Esophagus muscularis mucosa (tissue), 4 donors: ENCODE measurements at regions not wholly inside any gene's neighbourhood (a gene's known extent, or its start where the extent isn't known, plus 50 kb on each side); places are given as distances from the start of the nearest gene placed in this dataset.

Experiments used
- DNase-seq: peaks from one replicate; pipeline ENCODE4 v3.0.0-alpha.2; 2017; ENCODE audit errors: extremely low spot score
- H3K27ac ChIP-seq, 4 donors: fragments of 200-600 bp; sonication (generic); replicated peaks in 1 of 4; 1 replicate in 3 of 4; 2 replicates in 1 of 4; pipeline ENCODE4 v1.5.1; 2016 to 2019; ENCODE audit warnings: mild to moderate bottlenecking in 1 of 4
- H3K27me3 ChIP-seq, 4 donors: fragments of 200-600 bp; sonication (generic); one replicate each; pipeline versions ENCODE4 v1.5.1 to v1.6.0; 2016 to 2019
- H3K36me3 ChIP-seq, 4 donors: fragments of 200-600 bp; sonication (generic); one replicate each; pipeline ENCODE4 v1.5.1; 2016 to 2019
- H3K4me1 ChIP-seq, 4 donors: fragments of 200-600 bp; sonication (generic); one replicate each; pipeline ENCODE4 v1.5.1; 2016 to 2019
- H3K4me3 ChIP-seq, 4 donors: fragments of 200-600 bp; sonication (generic); 1 replicate in 2 of 4; 2 replicates in 2 of 4; pipeline ENCODE4 v1.5.1; 2016 to 2019; ENCODE audit warnings: mild to moderate bottlenecking in 4 of 4, moderate library complexity in 1 of 4
- H3K9me3 ChIP-seq, 4 donors: fragments of 200-600 bp; sonication (generic); 1 replicate in 3 of 4; 2 replicates in 1 of 4; pipeline ENCODE4 v1.5.1; 2016 to 2019
- CTCF ChIP-seq, 3 experiments: fragments of 200-600 bp in 2 of 3; fragments of 450-650 bp in 1 of 3; sonication (generic) in 2 of 3; IDR thresholded peaks; one replicate each; pipeline ENCODE4 v1.5.1; 2017 to 2019; ENCODE audit warnings: antibody characterized with exemption in 3 of 3, mild to moderate bottlenecking in 2 of 3, moderate library complexity in 1 of 3
- EP300 ChIP-seq: sonication (generic); formaldehyde crosslinking; IDR thresholded peaks from one replicate; pipeline ENCODE4 v1.6.1; 2017; ENCODE audit warnings: antibody characterized with exemption
- POLR2A ChIP-seq: fragments of 450-650 bp; IDR thresholded peaks from one replicate; pipeline ENCODE4 v1.6.1; 2017; ENCODE audit warnings: antibody characterized with exemption, moderate library complexity, mild to moderate bottlenecking, low read depth
- POLR2AphosphoS5 ChIP-seq, 2 donors: sonication (generic); formaldehyde crosslinking; IDR thresholded peaks; one replicate each; pipeline ENCODE4 v1.6.1; 2017; ENCODE audit warnings: antibody characterized with exemption in 2 of 2
- WGBS: methylation state at CpG from one replicate; pipeline ENCODE4 v1.1.5; 2018; 5-methylcytosine and 5-hydroxymethylcytosine counted together
- intact Hi-C: fragments of 100-400 bp; cut with DNase I; formaldehyde crosslinking; loops from one replicate; pipeline ENCODE4 v1.15.1; 2023

GRCh38 chr5:52580921-52581320 is 206.8 kb upstream of the ITGA1 start:
- intact Hi-C loops, result no loop called here
- DNase-seq, result no peak
- TF ChIP-seq POLR2A (no peak), CTCF (IDR thresholded peaks at IDR 0.05) (no peak), POLR2AphosphoS5 (IDR thresholded peaks at IDR 0.05) (no peak), EP300 (no peak)

GRCh38 chr5:52582313-52582712 is 205.4 kb upstream of the ITGA1 start:
- no peak overlapping the region for H3K27ac ChIP-seq
- no peak overlapping the region for H3K4me3 ChIP-seq
- H3K36me3 ChIP-seq, result no peaks in the 10 kb centered on the region
- no peak for DNase-seq
- TF ChIP-seq CTCF (IDR thresholded peaks at IDR 0.05), result no peak
- no peak for TF ChIP-seq POLR2A
- TF ChIP-seq POLR2AphosphoS5 (IDR thresholded peaks at IDR 0.05), result no peak
- no peak for TF ChIP-seq EP300
- H3K4me1 ChIP-seq, result no peaks in the 10 kb centered on the region
- intact Hi-C loops, result no loop called here
- H3K9me3 ChIP-seq, result peaks cover 0 to 2% (median 0%) of the 10 kb centered on the region in 4 donors
- peaks cover 0 to 4% (median 0%) of the 10 kb centered on the region in 4 donors for H3K27me3 ChIP-seq
- 61% methylated on average over 3 of the region's 3 CpGs for WGBS

More at GRCh38 chr5:52580921-52581320, 206.8 kb upstream of the ITGA1 start:
- no peak overlapping the region for H3K27ac ChIP-seq
- H3K27me3 ChIP-seq, result peaks cover 0 to 4% (median 0%) of the 10 kb centered on the region in 4 donors
- H3K9me3 ChIP-seq, result peaks cover 0 to 2% (median 0%) of the 10 kb centered on the region in 4 donors
- 69% methylated on average over 2 of the region's 2 CpGs for WGBS
- H3K36me3 ChIP-seq, result no peaks in the 10 kb centered on the region
- no peaks in the 10 kb centered on the region for H3K4me1 ChIP-seq
- H3K4me3 ChIP-seq, result no peak overlapping the region

- Histone ChIP-seq H3K4me3 (no peak overlapping the region), H3K4me1 (no peaks in the 10 kb centered on the region), H3K27me3 (no peaks in the 10 kb centered on the region), H3K27ac (no peak overlapping the region), H3K36me3 (no peaks in the 10 kb centered on the region), H3K9me3 (peaks cover 0 to 2% (median 0%) of the 10 kb centered on the region in 4 donors)
- DNase-seq, result no peak
- intact Hi-C loops, result no loop called here
- no peak for TF ChIP-seq POLR2AphosphoS5 (IDR thresholded peaks at IDR 0.05)
- TF ChIP-seq POLR2A, result no peak
- no peak for TF ChIP-seq EP300
- TF ChIP-seq CTCF (IDR thresholded peaks at IDR 0.05), result no peak
These were observed 200.6 kb upstream of the ITGA1 start for GRCh38 chr5:52587131-52587530.

GRCh38 chr5:52597625-52598024 is 190.1 kb upstream of the ITGA1 start:
- intact Hi-C loops, result no loop called here
- no peak for DNase-seq
- Histone ChIP-seq H3K36me3 (no peaks in the 10 kb centered on the region), H3K9me3 (no peaks in the 10 kb centered on the region), H3K27me3 (no peaks in the 10 kb centered on the region), H3K27ac (no peak overlapping the region), H3K4me3 (no peak overlapping the region), H3K4me1 (no peaks in the 10 kb centered on the region)
- TF ChIP-seq POLR2AphosphoS5 (IDR thresholded peaks at IDR 0.05), result no peak
- 96% methylated on average over 2 of the region's 2 CpGs for WGBS

GRCh38 chr5:52598968-52599367 is 188.7 kb upstream of the ITGA1 start:
- WGBS, result 43% methylated on average over 5 of the region's 5 CpGs
- no peaks in the 10 kb centered on the region for H3K4me1 ChIP-seq
- DNase-seq, result no peak
- no peak overlapping the region for H3K4me3 ChIP-seq
- no peak overlapping the region for H3K27ac ChIP-seq
- H3K9me3 ChIP-seq, result no peaks in the 10 kb centered on the region
- H3K36me3 ChIP-seq, result no peaks in the 10 kb centered on the region
- TF ChIP-seq CTCF (IDR thresholded peaks at IDR 0.05) (no peak), EP300 (no peak), POLR2AphosphoS5 (IDR thresholded peaks at IDR 0.05) (no peak), POLR2A (no peak)
- no peaks in the 10 kb centered on the region for H3K27me3 ChIP-seq
- intact Hi-C loops, result no loop called here
